ENCODE measurements at regions not wholly inside any gene's neighbourhood (a gene's known extent, or its start where the extent isn't known, plus 50 kb on each side); places are given as distances from the start of the nearest gene placed in this dataset.
"Not testable (repeated sequence)": the region's sequence is repeated elsewhere in the genome, so short reads cannot be mapped to it uniquely, and the experiment has no call there.

DNA sequence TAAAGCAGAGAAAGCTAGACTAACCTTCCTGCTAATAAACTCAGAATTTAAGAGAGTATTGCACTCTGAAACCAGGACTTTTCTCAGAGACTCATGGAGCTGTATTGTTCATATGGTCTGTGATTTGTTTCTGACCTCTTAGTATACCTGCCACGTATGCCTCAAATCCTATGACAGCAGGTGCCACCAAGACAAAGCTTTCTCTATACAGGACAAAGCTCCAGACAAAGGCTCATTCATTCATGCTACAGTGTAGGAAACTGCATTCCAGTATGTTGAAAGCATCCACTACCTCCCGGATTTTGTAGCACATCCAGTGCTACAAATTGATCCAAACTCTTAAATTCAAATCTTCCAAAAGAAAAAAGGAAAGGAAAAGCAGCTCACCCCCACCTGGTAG, 178.3 kb downstream of the CHIC2 start:
- no peak for DNase-seq (ENCODE audit: low read depth in 4 of 4, low spot score in 3 of 4)

DNA sequence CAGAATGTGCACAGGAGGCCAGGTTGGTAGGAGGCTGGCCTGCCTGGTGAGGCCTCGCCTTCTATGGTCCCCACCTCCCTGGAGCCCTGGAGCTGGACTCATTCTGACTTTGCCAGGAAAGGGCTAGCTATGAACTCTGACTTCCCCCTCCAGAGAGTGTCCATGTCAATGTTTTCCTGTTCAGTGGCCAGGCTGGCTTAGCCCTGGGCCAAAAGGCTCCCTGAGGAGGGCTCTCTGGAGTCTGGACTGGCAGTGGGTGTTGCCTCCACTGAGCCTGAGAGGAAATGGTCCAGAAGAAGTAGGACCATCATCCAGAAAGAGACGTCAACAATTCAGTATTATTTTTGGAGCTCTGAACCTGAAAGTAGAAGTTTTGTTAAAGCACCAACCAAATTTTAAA, 178.7 kb downstream of the CHIC2 start:
- no peak for DNase-seq (ENCODE audit: low read depth in 4 of 4, low spot score in 3 of 4)

DNA sequence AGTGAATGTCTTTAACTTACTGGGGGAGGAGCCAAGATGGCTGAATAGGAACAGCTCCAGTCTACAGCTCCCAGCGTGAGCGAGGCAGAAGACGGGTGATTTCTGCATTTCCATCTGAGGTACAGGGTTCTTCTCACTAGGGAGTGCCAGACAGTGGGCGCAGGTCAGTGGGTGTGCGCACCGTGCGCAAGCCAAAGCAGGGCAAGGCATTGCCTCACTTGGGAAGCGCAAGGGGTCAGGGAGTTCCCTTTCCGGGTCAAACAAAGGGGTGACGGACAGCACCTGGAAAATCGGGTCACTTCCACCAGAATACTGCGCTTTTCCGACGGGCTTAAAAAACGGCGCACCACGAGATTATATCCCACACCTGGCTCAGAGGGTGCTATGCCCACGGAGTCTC, 187.3 kb downstream of the CHIC2 start:
- DNase-seq (ENCODE audit: low read depth in 4 of 4, low spot score in 3 of 4), result not testable (repeated sequence)

DNA sequence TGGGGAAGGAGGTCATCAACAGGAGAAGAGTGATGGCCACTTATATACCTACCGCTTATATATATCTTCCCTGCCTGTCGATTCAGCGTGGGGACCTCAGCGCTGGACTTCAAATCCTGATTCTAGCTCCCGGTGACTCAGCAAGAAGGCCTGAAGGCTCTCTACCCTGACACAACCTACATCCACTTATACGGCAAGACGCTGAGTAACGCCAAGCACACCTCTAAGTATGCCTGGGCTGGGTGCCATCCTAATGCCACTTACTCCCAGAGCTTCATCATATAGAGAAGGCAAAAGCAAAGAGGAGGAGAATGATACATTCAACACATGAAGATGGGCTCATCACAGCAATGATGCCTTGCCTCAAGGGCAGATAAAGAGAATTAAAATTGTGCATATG, 198.3 kb downstream of the CHIC2 start:
- DNase-seq (ENCODE audit: low read depth in 4 of 4, low spot score in 3 of 4), result no peak

DNA sequence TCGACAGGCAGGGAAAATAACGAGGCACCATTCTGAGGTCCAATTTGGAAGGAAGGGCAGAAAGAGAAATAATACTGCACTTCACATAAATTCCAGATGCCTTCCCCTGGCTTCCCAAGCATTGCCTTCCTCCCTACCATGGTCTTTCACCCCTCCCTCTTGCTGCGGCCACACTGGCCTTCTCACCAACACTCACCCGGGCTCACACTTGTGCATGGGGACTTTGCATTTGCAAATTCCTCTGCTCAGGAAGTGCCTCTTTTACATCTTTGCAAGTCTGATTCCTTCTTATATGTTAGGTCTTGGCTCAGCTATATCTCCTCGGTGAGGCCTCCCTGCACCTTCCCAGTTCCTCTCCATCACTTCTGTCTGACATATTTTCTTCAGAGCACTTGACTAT, 199.4 kb downstream of the CHIC2 start:
- DNase-seq (ENCODE audit: low read depth in 4 of 4, low spot score in 3 of 4), result no peak

DNA sequence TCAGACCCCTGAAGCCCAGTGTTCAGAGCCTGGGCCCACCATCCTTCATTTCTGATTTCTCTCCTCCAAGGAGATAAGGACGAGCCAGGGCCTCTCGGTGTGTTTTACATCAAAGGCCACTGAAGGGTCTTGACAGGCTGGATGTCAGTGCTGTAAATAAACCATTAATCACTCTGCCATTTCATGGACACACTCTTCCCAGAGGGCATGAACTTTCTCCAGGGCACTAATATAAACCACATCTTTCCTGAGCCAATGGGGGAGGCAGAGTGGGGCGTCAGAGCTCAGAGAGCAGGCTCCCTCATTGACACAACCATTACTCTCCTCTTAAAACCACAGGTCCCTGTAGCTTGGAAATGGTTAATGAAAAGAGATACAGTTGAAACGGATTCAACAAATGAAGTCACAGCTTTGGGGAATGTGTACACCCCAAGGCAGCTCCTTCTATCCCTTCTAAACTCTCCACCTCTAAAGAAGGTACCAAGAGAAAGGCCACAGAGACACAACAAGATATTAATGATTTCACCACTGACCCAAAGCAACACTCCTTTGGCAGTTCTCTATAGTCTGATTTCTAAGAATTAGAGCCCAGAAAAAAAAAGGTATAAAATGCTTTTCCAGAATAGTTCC, 200.6 kb downstream of the CHIC2 start:
- DNase-seq (ENCODE audit: low read depth in 4 of 4, low spot score in 3 of 4), result no peak

DNA sequence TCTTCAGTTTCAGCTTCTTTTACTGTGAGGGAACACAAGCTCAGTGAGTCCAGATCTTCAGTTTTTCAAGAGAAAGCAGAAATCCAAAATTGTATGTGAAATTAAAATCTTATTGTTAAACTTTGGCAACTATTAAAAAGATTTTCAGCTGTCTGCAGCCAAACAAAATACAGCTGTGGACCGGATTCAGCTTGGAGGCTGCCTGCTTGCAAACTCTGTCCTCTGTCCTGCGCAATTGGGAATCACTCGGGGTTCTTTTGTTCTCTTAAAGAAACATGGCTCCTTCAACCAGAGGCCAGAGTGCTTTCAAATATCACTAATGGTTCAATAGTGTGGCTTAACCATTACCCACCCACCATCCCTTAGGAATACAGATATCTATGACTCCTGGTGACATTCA, 201.2 kb downstream of the CHIC2 start:
- no peak for DNase-seq (ENCODE audit: low read depth in 4 of 4, low spot score in 3 of 4)

DNA sequence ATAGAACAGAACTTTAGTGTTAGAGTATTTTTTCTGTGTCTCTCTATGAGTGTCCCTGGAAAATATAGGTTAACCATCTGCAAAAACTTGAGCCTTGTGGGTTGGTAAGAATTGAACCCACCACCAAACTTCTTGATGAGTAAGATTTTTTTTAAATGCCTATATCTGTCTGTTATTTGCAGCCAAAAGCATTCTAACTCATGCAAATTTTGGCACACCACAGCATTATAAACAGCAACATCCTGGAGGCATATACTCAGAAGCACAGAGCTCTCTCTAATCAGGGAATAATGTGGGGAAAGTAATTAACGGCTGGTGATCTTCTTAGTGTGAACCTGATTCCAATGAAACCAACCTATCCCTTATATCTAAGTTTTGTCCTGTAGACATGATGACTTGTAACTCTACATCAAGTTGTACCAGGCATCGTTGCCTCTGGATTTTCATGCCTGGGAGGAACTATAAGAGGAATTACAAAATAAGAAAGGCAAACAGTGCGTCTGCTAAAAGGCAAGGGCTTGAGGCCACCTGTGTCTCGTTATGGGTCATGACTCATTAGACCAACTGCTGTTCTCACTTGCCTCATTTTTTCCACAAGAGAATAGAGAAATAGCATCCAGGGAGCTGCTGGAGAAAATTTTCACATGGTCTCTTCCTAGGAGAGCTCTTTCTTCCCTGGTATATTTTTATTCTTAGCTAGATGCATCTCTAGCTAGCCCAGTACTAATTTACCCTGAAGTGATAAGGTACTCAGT, 202.4 kb downstream of the CHIC2 start:
- DNase-seq (ENCODE audit: low read depth in 4 of 4, low spot score in 3 of 4), result no peak

DNA sequence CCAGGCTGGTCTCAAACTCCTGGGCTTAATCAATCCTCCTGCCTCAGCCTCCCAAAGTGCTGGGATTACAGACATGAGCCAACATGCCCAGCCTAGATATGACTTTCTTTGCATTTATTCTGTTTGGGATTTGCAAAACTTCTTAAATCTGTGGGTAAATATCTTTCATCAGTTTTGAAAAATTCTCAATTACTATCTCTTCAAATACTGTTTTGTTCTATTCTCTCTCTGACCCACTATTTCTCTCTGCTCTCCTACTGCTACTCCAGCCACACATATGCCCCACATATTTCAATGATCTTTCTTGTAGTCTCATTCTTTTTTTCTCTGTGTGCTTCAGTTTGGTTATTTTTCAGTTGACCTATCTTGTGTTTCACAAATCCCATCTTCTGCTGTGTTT, 205.1 kb downstream of the CHIC2 start:
- DNase-seq (ENCODE audit: low read depth in 4 of 4, low spot score in 3 of 4), result no peak

DNA sequence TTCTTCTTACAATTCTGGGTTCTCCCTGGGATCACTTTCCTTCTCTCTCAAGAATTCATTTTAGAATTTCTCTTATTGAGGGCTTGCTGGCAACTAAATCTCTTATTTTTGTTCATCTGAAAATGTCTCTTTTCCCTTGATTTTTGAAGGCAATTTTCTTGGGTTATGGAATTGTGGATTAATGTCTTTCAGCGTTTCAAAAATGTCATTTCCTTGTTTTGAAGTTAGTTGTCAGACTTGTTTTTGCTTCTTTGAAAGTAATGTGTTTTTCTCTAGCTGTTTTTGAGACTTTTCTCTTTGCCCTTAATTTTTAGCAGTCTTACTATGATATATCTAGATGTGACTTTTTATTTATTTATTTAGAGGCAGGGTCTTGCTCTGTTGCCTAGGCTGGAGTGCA, 205.7 kb downstream of the CHIC2 start:
- DNase-seq (ENCODE audit: low read depth in 4 of 4, low spot score in 3 of 4), result no peak

DNA sequence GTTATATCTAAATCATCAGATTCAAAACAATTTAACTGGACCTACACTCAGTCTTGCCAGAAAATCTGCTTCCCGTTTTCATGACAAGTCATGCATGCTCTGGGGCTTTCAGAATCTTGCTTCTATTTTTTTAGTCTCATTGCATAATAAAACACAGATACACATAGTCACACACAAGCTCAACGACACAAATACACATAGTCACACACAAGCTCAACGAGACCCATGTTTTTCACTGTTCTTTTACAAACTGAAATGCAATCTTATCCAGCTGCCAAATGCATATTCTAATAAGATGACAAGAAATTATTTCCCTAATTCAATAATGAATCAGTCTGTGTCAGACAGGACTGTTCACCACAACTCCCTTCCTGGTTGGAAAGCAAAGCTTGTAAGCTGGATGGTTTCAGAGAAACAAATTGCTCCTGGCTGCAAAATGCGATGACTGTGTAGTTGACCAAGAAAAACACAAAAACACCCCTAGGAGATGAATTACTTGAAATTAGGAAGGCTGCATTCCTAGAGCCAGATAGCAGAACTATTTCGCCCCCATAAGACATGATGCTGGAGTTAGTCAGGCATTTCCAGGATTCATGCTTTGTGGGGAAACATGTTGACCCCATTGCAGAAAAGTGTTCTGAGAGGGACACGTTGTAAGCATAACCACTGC, 208.7 kb downstream of the CHIC2 start:
- DNase-seq (ENCODE audit: low read depth in 4 of 4, low spot score in 3 of 4), result no peak

DNA sequence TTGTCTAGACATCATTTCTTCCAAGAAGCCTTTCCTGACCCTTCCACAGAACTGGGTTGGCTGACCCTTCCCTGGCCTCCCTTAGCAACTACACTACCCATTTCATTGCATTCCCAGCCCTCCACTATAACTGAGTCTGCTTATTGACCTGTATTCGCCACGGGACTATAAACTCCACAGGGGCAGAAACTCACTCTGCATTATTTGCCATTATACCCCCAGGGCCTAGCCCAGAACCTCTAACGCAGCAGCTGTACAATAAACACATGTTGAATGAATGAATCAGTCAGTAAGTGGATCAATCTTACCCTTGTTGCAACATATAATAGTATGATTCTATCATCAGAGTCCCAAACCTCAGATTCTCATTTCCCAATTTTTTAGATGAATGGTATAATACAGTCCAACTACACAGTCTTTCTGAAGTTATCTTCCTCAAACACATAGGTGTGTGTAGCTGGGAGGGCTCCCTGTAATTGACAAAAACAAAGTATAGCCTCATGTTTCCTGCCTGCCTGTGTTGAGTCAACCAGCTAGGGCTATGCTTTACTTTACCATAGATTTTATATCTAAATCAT, 209.3 kb downstream of the CHIC2 start:
- DNase-seq (ENCODE audit: low read depth in 4 of 4, low spot score in 3 of 4), result no peak

DNA sequence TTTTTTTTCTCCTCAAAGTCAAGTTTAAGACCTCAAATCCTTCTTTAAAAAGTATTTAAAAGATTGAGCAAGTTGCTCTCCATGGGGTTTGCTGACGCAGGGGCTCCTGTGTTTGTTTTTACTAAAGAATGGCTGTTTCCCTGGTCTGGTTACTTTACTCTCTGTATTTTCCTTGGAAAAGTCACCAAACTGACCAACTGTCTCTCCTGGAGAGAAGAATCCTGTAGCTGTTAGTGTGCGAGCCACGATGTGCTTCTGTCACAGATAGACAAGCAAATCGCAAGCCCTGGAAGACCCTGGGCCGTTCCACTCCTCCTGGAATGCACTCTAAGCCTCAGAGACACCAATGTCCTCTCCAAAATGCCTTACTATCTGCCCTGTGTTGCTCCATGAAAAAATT, 212.1 kb downstream of the CHIC2 start:
- DNase-seq (ENCODE audit: low read depth in 4 of 4, low spot score in 3 of 4), result no peak

DNA sequence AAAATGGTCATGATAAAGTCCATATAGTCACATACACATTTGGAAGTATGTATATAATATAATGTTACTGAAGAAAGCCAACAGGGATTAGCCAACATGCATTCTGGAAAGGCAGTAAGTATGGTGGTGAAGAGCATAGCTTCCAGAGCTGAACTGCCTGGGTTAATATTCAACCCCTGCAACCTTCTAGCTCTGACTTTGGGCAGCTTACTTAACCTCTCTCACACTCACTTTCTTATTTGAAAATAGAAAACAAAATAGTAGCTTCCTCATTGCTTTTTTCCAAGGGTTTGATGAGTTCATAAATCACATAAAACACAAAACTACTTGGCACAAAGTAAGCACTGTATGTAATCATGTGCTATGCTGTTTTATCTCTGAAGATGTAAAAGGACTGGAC, 216.4 kb downstream of the CHIC2 start:
- DNase-seq (ENCODE audit: low read depth in 4 of 4, low spot score in 3 of 4), result no peak

DNA sequence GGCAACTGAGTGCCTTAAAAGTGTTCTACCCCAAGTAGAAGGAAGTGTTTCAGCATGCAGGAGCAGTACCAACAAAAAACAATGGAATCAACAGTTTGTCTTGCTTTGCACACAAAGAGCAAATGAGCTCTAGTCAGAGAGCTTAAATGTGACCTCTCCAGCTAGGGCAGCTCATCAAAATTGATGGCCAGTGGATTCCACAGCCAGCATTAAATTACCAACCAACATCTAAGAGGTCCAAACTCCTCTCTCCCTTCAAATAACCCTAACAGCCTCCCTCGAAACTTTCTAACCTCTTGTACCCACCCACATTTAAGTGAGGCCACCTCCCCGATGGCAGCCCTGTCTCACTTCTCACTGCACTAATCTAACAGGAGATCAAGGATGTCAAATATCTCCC, 219.9 kb downstream of the CHIC2 start:
- no peak for DNase-seq (ENCODE audit: low read depth in 4 of 4, low spot score in 3 of 4)

DNA sequence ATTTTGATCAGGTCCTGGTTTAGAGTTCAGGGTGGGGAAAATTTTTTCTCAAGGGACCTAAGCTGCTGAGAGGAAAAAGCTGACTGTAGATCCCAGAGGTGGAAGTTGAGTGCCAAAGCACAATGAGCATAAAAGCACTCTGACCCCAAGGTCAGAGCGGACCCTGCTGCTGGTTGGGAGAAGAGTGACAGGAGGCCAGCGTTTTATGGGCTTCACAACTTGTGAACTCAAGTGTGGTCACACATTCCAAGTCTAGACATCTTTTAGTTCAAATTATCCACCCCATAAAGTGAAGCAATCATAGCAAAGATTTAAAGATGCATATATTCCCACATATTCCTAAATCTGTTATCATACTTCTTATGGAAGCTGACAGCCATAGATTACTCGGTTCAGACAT, 220.3 kb downstream of the CHIC2 start:
- DNase-seq (ENCODE audit: low read depth in 4 of 4, low spot score in 3 of 4), result no peak

DNA sequence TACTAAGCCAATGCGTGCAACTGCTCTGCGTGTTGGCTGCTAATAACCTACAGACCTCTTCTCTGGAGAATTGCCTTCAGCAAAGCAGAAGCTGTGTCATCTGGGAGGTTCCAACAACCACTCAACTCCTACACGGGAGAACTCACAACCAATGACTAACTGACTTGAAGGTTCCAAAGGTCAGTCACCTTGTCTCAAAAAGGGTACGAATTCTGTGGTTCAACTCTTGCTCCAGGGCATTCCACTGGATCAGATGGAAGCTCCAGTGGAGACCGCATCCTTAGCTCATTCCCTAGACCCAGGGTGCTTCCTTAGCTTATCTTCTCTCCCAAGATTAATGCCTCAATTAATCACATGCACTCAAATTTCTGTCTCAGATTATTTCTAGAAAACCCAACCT, 222.7 kb downstream of the CHIC2 start:
- DNase-seq (ENCODE audit: low read depth in 4 of 4, low spot score in 3 of 4), result no peak

DNA sequence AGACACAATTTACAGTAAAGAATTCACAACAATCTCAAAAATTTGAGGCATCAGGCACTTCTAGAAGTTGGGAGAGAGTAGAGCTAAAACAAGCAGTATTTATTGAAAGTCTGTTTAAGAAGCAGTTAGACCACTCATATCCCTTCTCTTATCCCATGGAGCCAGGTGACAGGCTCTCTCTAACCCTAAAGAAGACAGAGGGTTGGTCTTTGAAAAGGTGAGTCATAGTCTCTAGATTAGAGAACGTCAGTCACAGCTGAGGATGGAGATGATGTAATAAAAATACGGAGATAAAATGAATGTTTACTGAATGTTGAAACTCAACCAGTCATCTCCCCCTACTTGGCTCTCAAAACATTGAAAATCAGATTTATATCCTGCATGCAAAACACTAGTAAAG, 223.8 kb downstream of the CHIC2 start:
- no peak for DNase-seq (ENCODE audit: low read depth in 4 of 4, low spot score in 3 of 4)

DNA sequence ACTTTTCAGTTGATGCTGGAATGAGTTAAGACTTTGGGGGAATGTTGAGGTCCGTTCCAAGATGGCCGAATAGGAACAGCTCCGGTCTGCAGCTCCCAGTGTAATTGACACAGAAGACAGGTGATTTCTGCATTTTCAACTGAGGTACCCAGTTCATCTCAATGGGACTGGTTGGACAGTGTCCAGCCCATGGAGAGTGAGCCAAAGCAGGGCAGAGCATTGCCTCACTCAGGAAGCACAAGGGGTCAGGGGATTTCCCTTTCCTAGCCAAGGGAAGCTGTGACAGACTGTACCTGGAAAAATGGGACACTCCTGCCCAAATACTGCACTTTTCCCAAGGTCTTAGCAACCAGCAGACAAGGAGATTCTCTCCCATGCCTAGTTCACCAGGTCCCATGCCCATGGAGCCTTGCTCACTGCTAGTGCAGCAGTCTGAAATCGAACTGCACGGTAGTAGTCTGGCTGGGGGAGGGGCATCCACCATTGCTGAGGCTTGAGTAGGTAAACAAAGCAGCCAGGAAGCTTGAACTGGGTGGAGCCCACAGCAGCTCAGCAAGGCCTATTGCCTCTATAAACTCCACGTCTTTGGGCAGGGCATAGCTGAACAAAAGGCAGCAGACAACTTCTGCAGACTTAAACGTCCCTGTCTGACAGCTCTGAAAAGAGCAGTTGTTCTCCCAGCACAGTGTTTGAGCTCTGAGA, 231.0 kb downstream of the CHIC2 start:
- DNase-seq (ENCODE audit: low read depth in 4 of 4, low spot score in 3 of 4), result not testable (repeated sequence)

DNA sequence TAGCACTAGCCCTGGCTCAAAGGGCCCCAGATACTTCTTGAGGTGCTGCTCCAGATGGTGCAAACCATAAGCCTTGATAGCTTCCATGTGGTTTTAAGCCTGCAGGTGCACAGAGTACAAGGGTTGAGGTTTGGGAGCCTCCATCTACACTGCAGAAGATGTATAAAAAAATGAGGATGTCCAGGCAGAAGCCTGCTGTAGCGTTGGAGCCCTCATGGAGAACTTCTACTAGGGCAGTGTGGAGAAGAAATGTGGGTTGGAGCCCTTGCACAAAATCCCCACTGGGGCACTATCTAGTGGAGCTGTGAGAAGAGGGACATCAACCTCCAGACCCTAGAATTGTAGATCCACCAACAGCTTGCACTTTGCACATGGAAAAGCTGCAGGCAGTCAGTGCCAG, 231.9 kb downstream of the CHIC2 start:
- no peak for DNase-seq (ENCODE audit: low read depth in 4 of 4, low spot score in 3 of 4)

DNA sequence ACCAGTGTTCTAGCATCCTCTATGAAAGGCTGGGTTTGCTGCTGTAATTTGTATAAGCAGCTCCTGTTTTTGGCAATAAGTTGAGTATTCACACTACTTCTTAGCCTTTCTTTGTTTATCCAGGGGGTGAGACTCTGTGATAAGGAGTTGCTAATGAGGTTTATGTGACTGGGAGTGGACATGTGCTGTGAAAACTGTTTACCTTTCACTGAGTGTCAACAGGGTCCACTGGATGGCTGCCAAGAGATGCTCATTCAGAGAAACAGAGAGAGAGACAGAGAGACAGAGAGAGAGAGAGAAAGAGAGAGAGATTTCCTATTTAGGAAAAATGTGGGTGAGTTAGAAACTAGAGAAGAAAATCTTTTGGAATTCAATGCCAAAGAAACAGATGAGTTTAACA, 233.9 kb downstream of the CHIC2 start:
- no peak for DNase-seq (ENCODE audit: low read depth in 4 of 4, low spot score in 3 of 4)

Data from left renal pelvis (tissue), 4 donors.